Effector CD8-positive, alpha-beta T cell (primary cell): ENCODE measurements at regions not wholly inside any gene's neighbourhood (a gene's known extent, or its start where the extent isn't known, plus 50 kb on each side); places are given as distances from the start of the nearest gene placed in this dataset.

ENCODE experiments used
- DNase-seq: peaks from one replicate; lab custom pipeline; 2025; lab: John Stamatoyannopoulos, UW

GRCh38 chr1:29838738-29839320 lies 602.5 kb downstream of the PTPRU start:
- no peak for DNase-seq

- no peak for DNase-seq
These were observed 600.6 kb downstream of the PTPRU start for GRCh38 chr1:29836651-29837646.

GRCh38 chr1:29835874-29836273 lies 599.6 kb downstream of the PTPRU start:
- no peak for DNase-seq

GRCh38 chr1:29835406-29835805 lies 599.1 kb downstream of the PTPRU start:
- no peak for DNase-seq

- DNase-seq = no peak
These were observed 597.3 kb downstream of the PTPRU start for GRCh38 chr1:29833581-29833980.

- no peak for DNase-seq
These were observed 596.6 kb downstream of the PTPRU start for GRCh38 chr1:29832936-29833335.

- no peak for DNase-seq
These were observed 596.1 kb downstream of the PTPRU start for GRCh38 chr1:29832471-29832870.

DNA sequence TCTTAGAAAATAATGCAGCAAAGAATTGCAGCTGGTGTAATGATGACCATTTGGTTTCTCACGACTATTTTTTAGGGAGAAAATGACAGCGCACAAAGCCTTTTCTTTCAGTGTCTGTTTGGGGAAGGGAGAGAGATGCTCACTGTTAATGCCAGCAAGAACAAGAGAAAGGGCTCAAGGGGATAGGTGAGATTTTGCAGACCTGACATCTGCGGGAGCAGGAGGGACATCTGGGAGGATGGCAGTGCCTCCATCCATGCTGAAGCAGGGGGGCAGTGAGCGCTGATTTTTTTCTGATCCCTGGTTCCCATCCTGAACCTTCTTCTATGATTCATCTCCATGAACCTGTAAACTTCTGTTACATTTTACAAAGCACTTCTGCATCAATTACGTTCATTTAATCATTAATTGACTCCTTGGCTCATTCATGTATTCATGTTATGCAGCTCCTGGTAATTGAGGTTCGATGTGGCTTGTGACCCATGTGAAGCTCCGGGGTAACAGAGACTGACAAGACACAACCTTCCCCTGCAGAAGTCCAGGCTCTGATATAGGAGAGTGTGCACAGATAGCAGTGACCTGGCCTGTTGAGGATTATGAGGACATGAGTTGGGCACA lies 595.3 kb downstream of the PTPRU start:
- DNase-seq = no peak

GRCh38 chr1:29830916-29831315 lies 594.6 kb downstream of the PTPRU start:
- DNase-seq = no peak

DNA sequence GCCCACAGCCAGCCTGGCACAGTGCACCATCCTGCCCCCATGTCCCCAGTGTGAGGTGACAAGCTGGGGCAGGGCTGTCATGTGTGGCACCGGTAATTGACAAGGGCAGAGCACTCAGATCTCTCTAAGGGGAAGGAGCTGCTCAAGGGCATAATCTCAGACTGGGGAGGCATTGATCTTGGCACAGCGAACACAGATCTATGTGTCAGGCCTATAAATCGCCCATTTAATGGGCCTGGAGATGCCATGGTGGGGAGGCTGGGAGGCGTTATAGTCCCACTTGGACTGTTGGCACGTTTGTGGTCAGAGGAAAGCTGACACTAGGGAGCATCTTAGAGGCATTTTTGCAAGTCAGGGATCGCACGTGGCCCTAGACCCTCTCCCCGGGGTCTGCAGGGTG lies 594.1 kb downstream of the PTPRU start:
- no peak for DNase-seq

GRCh38 chr1:29829448-29830344 lies 593.4 kb downstream of the PTPRU start:
- DNase-seq = no peak

- DNase-seq = no peak
These were observed 592.5 kb downstream of the PTPRU start for GRCh38 chr1:29828526-29829447.

DNA sequence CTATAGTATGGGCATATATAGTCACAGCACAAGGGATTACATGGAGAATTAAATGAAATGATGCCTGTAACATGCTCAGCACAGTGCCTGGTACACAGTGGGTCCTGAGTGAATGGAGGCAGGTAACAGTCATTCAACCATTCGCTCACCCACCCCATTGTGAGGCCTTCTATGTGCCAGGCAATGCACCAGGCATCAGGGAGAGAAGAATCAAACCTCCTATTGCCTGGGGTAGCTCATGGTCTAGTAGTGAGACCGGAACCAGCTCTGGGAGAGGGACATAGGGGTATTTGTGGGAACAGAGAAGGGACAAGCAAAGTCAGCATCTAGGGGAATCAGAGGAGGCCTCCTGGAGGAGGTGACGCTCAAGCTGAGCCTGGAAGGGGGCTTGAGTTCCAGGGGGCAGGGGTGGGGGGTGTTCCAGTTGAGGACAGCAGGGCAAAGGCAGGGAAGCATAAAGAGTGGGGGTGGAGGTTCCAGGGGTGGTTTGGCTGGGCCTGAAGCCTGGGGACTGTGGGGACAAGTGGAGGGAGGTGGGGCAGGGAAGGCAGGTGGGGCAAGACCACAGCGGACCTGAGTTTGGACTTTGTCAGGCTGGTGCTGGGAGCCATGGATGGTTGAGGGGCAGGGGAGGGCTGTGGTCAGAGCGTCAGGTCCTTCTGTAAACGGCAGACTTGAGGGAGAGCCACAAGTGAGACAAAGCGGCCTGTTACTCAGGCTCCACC lies 591.6 kb downstream of the PTPRU start:
- no peak for DNase-seq

DNA sequence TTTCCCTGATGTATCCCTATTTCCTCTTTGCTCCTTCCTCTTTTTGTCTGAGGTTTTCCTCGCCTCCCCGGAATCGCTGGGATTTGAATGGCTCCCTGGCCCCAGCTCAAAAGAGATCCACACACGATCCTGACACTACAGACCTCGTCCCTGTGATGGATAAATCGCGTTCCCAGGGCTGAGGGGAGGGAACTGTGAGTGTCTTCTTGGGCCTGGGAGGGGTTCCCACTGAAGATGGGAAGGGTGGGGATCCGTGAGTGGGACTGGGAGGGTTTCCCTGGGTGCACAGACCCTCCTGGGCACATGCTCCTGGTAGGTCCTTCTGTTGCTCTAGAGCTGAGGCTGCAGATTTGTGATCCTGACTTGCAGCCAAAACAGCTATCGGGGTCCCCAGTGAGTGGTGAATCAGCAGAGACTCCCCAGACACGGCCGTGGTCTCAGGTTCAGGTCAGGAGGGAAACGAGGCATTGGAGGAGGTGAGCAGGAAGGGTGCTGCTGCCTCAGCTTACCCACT lies 591.0 kb downstream of the PTPRU start:
- no peak for DNase-seq

DNA sequence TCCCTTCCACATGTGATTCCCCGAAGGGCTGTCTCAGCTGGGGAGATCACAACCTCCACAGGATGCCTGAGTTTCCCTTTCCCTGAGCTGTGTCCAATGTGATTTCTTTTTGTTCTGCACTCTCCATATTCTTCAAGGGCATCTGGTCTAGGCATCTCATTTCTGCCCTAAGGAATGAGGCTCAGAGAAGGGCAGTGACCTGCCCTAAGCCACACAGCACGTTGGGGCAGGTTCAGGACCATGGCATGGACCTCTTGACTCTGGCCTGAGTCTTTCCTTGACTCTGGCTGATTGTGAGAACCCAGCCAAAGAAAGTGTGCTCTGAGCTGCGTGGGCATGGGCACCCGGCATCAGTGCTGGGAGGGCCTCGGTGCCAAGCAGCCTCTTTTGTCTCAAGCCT lies 590.3 kb downstream of the PTPRU start:
- no peak for DNase-seq

DNA sequence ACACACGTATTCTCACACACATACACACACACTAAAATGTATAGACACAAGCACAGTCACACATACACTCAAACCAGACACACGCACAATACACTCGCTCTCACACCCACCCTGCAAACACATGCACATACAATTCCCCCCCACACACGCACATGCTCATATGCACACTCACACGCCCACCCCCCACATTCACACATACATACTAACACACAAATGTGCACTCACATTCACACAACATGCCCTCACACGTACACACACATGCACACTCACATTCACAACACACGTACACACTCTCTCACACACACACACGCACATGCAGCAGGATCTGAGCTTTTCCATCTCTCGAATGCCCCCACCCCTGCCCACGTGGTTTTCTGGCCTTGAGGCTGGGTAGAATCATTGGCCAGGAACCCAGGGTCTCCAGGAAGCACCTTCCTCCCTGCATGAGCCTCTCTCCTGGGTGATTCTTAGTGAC lies 589.7 kb downstream of the PTPRU start:
- no peak for DNase-seq

DNA sequence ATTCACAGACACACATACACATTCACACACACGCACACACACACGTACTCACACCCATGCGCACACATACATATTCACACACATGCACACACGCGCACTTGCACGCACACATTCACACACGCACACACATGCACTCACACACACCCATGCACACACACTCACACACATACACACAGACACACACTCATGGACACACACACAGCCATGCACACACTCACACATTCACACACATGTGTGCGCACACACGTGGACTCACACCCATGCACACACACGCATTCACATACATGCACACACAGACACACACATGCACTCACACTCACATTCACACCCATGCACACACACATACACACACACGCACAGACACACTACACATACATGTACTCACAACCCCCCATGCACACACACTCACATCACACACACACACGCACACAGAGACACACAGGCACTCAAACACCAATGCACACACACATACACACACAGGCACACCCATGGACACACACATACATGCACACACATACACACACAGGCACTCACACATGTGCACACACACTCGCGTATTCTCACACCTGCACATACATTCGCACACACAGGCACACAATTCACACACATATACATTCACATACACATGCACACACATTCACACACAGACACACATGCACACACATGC lies 589.1 kb downstream of the PTPRU start:
- no peak for DNase-seq

DNA sequence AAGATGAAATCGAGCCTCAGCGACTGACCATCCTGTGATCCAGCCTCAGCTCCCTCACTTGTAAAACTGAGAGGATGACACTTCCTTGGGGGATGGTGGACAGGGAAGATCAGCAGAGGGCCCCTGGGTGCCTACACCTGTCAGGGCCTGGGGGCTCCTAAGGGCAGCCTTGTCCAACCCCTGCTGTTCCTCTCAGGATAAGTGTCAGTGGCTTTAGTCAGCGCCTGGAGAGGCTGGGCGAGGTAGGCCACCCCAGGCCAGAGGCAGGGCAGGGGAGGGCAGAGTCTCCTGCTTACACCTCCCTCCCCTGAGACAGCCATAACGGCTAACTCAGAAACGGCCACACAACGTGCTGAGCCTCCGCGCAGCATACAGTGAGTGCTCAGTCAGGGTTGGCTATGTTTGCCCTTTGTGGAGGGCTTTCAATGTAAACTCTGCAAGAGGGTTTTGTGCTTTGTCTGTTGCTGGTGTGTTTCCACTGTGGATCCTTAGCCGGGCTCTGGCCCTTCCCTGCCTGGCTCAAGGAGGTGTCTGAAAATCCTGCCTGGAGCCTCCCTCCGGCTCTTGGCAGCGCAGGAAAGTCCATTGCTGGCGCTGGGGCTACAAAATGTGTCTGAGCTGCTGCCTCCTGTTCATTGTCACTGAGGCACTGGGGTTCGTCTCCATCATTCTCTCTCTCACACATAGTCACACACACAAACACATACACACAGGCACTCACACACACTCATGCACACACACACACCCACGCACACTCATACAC lies 588.4 kb downstream of the PTPRU start:
- DNase-seq = no peak
